ENCODE measurements at regions not wholly inside any gene's neighbourhood (a gene's known extent, or its start where the extent isn't known, plus 50 kb on each side); places are given as distances from the start of the nearest gene placed in this dataset.

DNA sequence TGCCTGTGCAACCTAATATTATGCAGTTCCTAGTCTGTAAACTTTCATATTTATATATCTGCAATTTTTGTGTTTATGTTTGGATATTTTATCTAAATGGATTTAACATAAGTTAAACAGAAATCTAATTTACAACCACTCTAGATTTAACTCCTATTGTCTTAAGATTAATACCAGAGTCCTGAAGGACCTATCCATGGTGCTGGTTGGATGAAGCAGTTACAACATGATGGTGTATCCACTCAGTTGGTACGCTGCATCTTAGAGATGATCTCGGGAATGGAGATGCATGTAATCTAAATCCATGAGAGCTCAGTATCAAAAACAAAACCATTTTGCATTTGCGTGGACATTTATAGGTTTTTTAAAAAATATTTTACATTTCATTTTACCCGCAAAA, 745.9 kb upstream of the SLC8A1 start:
- H3K4me1 ChIP-seq (ENCODE audit: low read depth, poor library complexity, severe bottlenecking), result no peaks in the 10 kb centered on the region
- H3K79me2 ChIP-seq (ENCODE audit: insufficient read depth, low read depth), result no peaks in the 10 kb centered on the region

DNA sequence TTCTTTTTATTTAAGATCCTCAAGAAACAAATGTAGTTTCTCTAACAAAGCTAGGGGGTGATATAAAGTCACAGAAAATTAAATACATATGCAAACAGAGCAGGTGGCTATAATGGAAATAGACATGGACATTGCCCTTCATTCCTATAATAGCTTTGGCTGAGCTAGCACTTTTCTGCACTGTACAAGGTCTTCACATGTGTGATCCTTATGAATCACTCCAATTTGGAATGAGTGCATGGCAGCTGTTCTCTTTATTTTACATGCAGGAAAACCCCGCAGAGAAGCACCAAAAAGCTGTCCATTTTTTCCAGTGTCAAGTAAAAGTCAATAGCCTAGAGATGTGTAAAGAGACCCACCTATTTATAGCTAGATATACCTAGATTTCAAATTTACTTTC, 747.4 kb upstream of the SLC8A1 start:
- H3K36me3 ChIP-seq (ENCODE audit: insufficient read depth), result no peaks in the 10 kb centered on the region
- TF ChIP-seq, protein P1, sequence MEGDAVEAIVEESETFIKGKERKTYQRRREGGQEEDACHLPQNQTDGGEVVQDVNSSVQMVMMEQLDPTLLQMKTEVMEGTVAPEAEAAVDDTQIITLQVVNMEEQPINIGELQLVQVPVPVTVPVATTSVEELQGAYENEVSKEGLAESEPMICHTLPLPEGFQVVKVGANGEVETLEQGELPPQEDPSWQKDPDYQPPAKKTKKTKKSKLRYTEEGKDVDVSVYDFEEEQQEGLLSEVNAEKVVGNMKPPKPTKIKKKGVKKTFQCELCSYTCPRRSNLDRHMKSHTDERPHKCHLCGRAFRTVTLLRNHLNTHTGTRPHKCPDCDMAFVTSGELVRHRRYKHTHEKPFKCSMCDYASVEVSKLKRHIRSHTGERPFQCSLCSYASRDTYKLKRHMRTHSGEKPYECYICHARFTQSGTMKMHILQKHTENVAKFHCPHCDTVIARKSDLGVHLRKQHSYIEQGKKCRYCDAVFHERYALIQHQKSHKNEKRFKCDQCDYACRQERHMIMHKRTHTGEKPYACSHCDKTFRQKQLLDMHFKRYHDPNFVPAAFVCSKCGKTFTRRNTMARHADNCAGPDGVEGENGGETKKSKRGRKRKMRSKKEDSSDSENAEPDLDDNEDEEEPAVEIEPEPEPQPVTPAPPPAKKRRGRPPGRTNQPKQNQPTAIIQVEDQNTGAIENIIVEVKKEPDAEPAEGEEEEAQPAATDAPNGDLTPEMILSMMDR (conservative IDR thresholded peaks at IDR 0.05; ENCODE audit: low read depth, low read length), result no peak
- H3K4me1 ChIP-seq (ENCODE audit: low read depth, poor library complexity, severe bottlenecking), result no peaks in the 10 kb centered on the region
- no peak overlapping the region for H3K4me2 ChIP-seq
- no peak overlapping the region for H3K27ac ChIP-seq
- H3K27me3 ChIP-seq (ENCODE audit: insufficient read depth, low read depth), result no peaks in the 10 kb centered on the region
- H3K79me2 ChIP-seq (ENCODE audit: insufficient read depth, low read depth), result no peaks in the 10 kb centered on the region
- H3K4me3 ChIP-seq (IDR thresholded peaks at IDR 0.05; ENCODE audit: insufficient read depth, low read depth, low read length), result no peak overlapping the region
- H2AFZ ChIP-seq (ENCODE audit: low read depth), result no peak overlapping the region
- H3K9ac ChIP-seq, result no peak overlapping the region
- H4K20me1 ChIP-seq (ENCODE audit: insufficient read depth), result no peaks in the 10 kb centered on the region

More for the DNA sequence above, 745.9 kb upstream of the SLC8A1 start:
- Histone ChIP-seq H4K20me1 (ENCODE audit: insufficient read depth) (no peaks in the 10 kb centered on the region), H3K27me3 (ENCODE audit: insufficient read depth, low read depth) (no peaks in the 10 kb centered on the region), H3K36me3 (ENCODE audit: insufficient read depth) (no peaks in the 10 kb centered on the region), H3K27ac (no peak overlapping the region), H3K4me2 (no peak overlapping the region), H3K4me3 (IDR thresholded peaks at IDR 0.05; ENCODE audit: insufficient read depth, low read depth, low read length) (no peak overlapping the region), H2AFZ (ENCODE audit: low read depth) (no peak overlapping the region), H3K9ac (no peak overlapping the region)
- TF ChIP-seq, protein P1 (conservative IDR thresholded peaks at IDR 0.05; ENCODE audit: low read depth, low read length), result no peak

DNA sequence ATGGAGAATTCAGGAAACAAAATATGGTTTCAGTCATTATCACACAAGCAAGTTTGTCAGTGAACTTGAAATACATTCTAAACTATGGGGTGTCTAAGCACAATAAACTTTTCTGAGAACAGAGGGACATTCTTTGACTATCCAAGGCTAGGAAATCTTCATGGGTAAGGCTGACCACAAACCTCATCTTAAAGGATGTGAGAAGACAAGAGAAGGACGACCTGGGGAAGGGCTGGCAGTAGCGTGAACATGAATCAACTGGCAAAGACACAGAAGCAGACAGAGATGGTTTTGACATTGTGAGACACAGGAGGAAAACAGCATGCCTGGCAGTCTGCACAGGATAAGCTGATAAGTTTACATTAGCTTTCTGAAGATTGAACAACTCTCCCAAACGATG, 752.4 kb upstream of the SLC8A1 start:
- H3K4me2 ChIP-seq, result no peak overlapping the region
- no peak overlapping the region for H3K9ac ChIP-seq
- H4K20me1 ChIP-seq (ENCODE audit: insufficient read depth), result no peaks in the 10 kb centered on the region
- TF ChIP-seq, protein P1 (conservative IDR thresholded peaks at IDR 0.05; ENCODE audit: low read depth, low read length), result no peak
- no peak overlapping the region for H3K4me3 ChIP-seq (IDR thresholded peaks at IDR 0.05; ENCODE audit: insufficient read depth, low read depth, low read length)
- no peaks in the 10 kb centered on the region for H3K36me3 ChIP-seq (ENCODE audit: insufficient read depth)
- no peaks in the 10 kb centered on the region for H3K4me1 ChIP-seq (ENCODE audit: low read depth, poor library complexity, severe bottlenecking)
- no peak overlapping the region for H3K27ac ChIP-seq
- no peaks in the 10 kb centered on the region for H3K79me2 ChIP-seq (ENCODE audit: insufficient read depth, low read depth)
- no peak overlapping the region for H2AFZ ChIP-seq (ENCODE audit: low read depth)
- H3K27me3 ChIP-seq (ENCODE audit: insufficient read depth, low read depth), result no peaks in the 10 kb centered on the region

DNA sequence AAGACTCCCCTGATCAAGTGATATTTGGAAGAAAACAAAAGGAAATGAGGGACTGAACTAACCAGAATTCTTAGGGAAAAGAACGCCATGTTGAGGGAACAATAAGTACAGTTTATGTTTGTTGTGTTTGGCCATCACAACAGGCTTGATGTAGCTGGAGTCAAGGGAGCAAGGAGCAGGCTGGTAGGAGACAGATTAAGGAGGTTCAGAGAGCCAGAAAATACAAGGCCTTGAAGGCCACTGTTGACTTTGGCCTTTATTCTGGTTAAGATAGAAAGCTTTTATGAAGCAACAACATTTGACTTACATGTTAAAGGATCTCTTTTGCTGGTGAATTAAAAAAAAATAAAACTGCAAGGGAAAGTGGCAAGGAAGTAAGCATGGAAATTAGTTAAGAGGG, 754.1 kb upstream of the SLC8A1 start:
- no peaks in the 10 kb centered on the region for H4K20me1 ChIP-seq (ENCODE audit: insufficient read depth)
- TF ChIP-seq, protein P1 (conservative IDR thresholded peaks at IDR 0.05; ENCODE audit: low read depth, low read length), result no peak
- H3K4me3 ChIP-seq (IDR thresholded peaks at IDR 0.05; ENCODE audit: insufficient read depth, low read depth, low read length), result no peak overlapping the region
- no peak overlapping the region for H3K4me2 ChIP-seq
- no peak overlapping the region for H3K27ac ChIP-seq
- no peaks in the 10 kb centered on the region for H3K27me3 ChIP-seq (ENCODE audit: insufficient read depth, low read depth)
- no peaks in the 10 kb centered on the region for H3K4me1 ChIP-seq (ENCODE audit: low read depth, poor library complexity, severe bottlenecking)
- no peaks in the 10 kb centered on the region for H3K79me2 ChIP-seq (ENCODE audit: insufficient read depth, low read depth)
- H3K9ac ChIP-seq, result no peak overlapping the region
- H3K36me3 ChIP-seq (ENCODE audit: insufficient read depth), result no peaks in the 10 kb centered on the region
- H2AFZ ChIP-seq (ENCODE audit: low read depth), result no peak overlapping the region
